Smooth muscle cell (in vitro differentiated cells): ENCODE measurements at regions not wholly inside any gene's neighbourhood (a gene's known extent, or its start where the extent isn't known, plus 50 kb on each side); places are given as distances from the start of the nearest gene placed in this dataset.

Experiments used
- DNase-seq: peaks from one replicate; lab custom pipeline; 2025; ENCODE audit not compliant: unreplicated experiment; lab: John Stamatoyannopoulos, UW
- H2AFZ ChIP-seq: fragments of 200-600 bp; sonication (generic); 2 replicates; pipeline ENCODE4 v1.6.0; 2016; ENCODE audit warnings: antibody characterized with exemption, low read depth, mild to moderate bottlenecking
- H3F3A ChIP-seq: fragments of 200-600 bp; sonication (generic); 2 replicates; pipeline ENCODE4 v1.6.0; 2017; ENCODE audit warnings: antibody characterized with exemption, low read depth
- H3K27ac ChIP-seq: fragments of 200-600 bp; sonication (generic); 2 replicates; pipeline ENCODE4 v1.5.1; 2016; ENCODE audit warnings: low read depth, mild to moderate bottlenecking
- H3K27me3 ChIP-seq: fragments of 200-600 bp; sonication (generic); 2 replicates; pipeline ENCODE4 v1.6.1; 2016; ENCODE audit warnings: low read depth, mild to moderate bottlenecking
- H3K36me3 ChIP-seq: fragments of 200-600 bp; sonication (generic); 2 replicates; pipeline ENCODE4 v1.5.1; 2016; ENCODE audit warnings: low read depth
- H3K4me1 ChIP-seq: fragments of 200-600 bp; sonication (generic); 2 replicates; pipeline ENCODE4 v1.5.1; 2016; ENCODE audit warnings: low read depth
- H3K4me2 ChIP-seq: fragments of 200-600 bp; sonication (generic); 2 replicates; pipeline ENCODE4 v1.6.0; 2016; ENCODE audit warnings: mild to moderate bottlenecking
- H3K4me3 ChIP-seq: fragments of 200-600 bp; sonication (generic); 2 replicates; pipeline ENCODE4 v1.5.1; 2016; ENCODE audit warnings: mild to moderate bottlenecking
- H3K79me2 ChIP-seq: fragments of 200-600 bp; sonication (generic); 2 replicates; pipeline ENCODE4 v1.6.0; 2016; ENCODE audit warnings: low read depth, mild to moderate bottlenecking
- H3K9ac ChIP-seq: fragments of 200-600 bp; sonication (generic); 2 replicates; pipeline ENCODE4 v1.6.0; 2016; ENCODE audit warnings: low read depth
- H3K9me3 ChIP-seq: fragments of 200-600 bp; sonication (generic); replicated peaks from 2 replicates; pipeline ENCODE4 v1.5.1; 2016; ENCODE audit warnings: low read depth
- H4K20me1 ChIP-seq: fragments of 200-600 bp; sonication (generic); 2 replicates; pipeline ENCODE4 v1.6.0; 2016; ENCODE audit warnings: low read depth
- CTCF ChIP-seq: fragments of 200-600 bp; sonication (generic); IDR thresholded peaks from 2 replicates; pipeline ENCODE4 v1.5.1; 2017; ENCODE audit warnings: borderline replicate concordance, mild to moderate bottlenecking, antibody characterized with exemption; ENCODE audit not compliant: insufficient read depth, poor library complexity, severe bottlenecking
- WGBS: methylation state at CpG from one replicate; pipeline ENCODE4 v1.1.7; 2016; ENCODE audit warnings: low lambda C conversion rate; 5-methylcytosine and 5-hydroxymethylcytosine counted together

- Histone ChIP-seq H3K9me3 (no peaks in the 10 kb centered on the region), H3K4me1 (no peaks in the 10 kb centered on the region), H3F3A (no peaks in the 10 kb centered on the region), H3K79me2 (no peaks in the 10 kb centered on the region), H3K36me3 (no peaks in the 10 kb centered on the region), H3K27me3 (no peaks in the 10 kb centered on the region), H3K27ac (no peak overlapping the region), H3K4me2 (no peak overlapping the region), H4K20me1 (no peaks in the 10 kb centered on the region), H2AFZ (no peak overlapping the region), H3K9ac (no peak overlapping the region), H3K4me3 (no peak overlapping the region)
- peak; percentile 53 for TF ChIP-seq CTCF
- DNase-seq: no peak
- 61% methylated on average over 6 of the region's 6 CpGs for WGBS
Measured at GRCh38 chrX:5113128-5113527, 1115.5 kb downstream of the NLGN4X start.

- Histone ChIP-seq H3K4me1 (no peaks in the 10 kb centered on the region), H3K4me2 (no peak overlapping the region), H3K36me3 (no peaks in the 10 kb centered on the region), H3F3A (no peaks in the 10 kb centered on the region), H3K4me3 (no peak overlapping the region), H3K27ac (no peak overlapping the region), H3K27me3 (no peaks in the 10 kb centered on the region), H2AFZ (no peak overlapping the region), H3K9ac (no peak overlapping the region), H4K20me1 (no peaks in the 10 kb centered on the region), H3K79me2 (no peaks in the 10 kb centered on the region), H3K9me3 (no peaks in the 10 kb centered on the region)
- WGBS: 96% methylated on average over 8 of the region's 8 CpGs
- no peak for DNase-seq
- TF ChIP-seq CTCF: no peak
Measured at GRCh38 chrX:5100004-5100403, 1128.7 kb downstream of the NLGN4X start.

- no peak overlapping the region for H3K4me3 ChIP-seq
- DNase-seq: no peak
- H3K27ac ChIP-seq: no peak overlapping the region
- H4K20me1 ChIP-seq: no peaks in the 10 kb centered on the region
- H3K79me2 ChIP-seq: no peaks in the 10 kb centered on the region
- H3K4me1 ChIP-seq: no peaks in the 10 kb centered on the region
- H3K27me3 ChIP-seq: no peaks in the 10 kb centered on the region
- no peaks in the 10 kb centered on the region for H3K36me3 ChIP-seq
- no peak overlapping the region for H3K4me2 ChIP-seq
- H3K9me3 ChIP-seq: no peaks in the 10 kb centered on the region
- H3K9ac ChIP-seq: no peak overlapping the region
- H2AFZ ChIP-seq: no peak overlapping the region
- 79% methylated on average over 2 of the region's 2 CpGs for WGBS
- no peaks in the 10 kb centered on the region for H3F3A ChIP-seq
- TF ChIP-seq CTCF: no peak
Measured at GRCh38 chrX:5086388-5086787, 1142.3 kb downstream of the NLGN4X start.

- WGBS: 89% methylated on average over 6 of the region's 6 CpGs
- Histone ChIP-seq H3K36me3 (no peaks in the 10 kb centered on the region), H3K79me2 (no peaks in the 10 kb centered on the region), H3F3A (no peaks in the 10 kb centered on the region), H3K4me1 (no peaks in the 10 kb centered on the region), H3K27ac (no peak overlapping the region), H4K20me1 (no peaks in the 10 kb centered on the region), H3K4me3 (no peak overlapping the region), H3K4me2 (no peak overlapping the region), H2AFZ (no peak overlapping the region), H3K9me3 (no peaks in the 10 kb centered on the region), H3K9ac (no peak overlapping the region), H3K27me3 (no peaks in the 10 kb centered on the region)
- no peak for TF ChIP-seq CTCF
- no peak for DNase-seq
Measured at GRCh38 chrX:5084279-5084678, 1144.4 kb downstream of the NLGN4X start.
